ENCODE measurements at regions not wholly inside any gene's neighbourhood (a gene's known extent, or its start where the extent isn't known, plus 50 kb on each side); places are given as distances from the start of the nearest gene placed in this dataset. TPM values are rescaled to one million over a fixed set of nuclear protein-coding genes. Genes with fewer than 3 reads are reported as not detected.
"Not testable (repeated sequence)": the region's sequence is repeated elsewhere in the genome, so short reads cannot be mapped to it uniquely, and the experiment has no call there.

- no peak for DNase-seq (ENCODE audit: low read depth)
Observed at GRCh38 chr3:157588386-157589060, 85.3 kb upstream of the VEPH1 start.

DNA sequence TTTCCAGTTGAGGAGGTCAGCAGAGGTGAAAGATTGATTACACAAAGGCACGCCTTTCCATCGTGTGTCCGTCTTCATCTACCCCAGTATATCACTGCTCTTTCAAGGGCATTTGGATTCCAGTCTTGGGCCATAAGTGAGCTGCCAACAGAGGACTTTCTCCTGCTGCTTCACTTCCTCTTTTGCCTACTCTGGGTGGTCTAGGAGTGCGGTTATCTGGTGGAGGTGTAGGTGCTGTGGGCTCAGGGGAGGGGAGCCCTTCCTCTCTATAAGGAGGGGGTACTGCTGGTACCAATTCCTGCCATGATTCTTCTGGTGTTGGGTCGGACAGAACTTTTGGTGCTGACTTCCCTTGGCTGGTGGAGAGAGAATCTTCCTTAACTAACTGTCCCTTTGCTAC is 83.1 kb upstream of the VEPH1 start:
- DNase-seq (ENCODE audit: low read depth) = no peak

GRCh38 chr3:157585386-157585785 is 82.2 kb upstream of the VEPH1 start:
- DNase-seq (ENCODE audit: low read depth) = no peak

- DNase-seq (ENCODE audit: low read depth) = no peak
Observed at GRCh38 chr3:157582637-157582973, 79.4 kb upstream of the VEPH1 start.

GRCh38 chr3:157581956-157582636 is 78.9 kb upstream of the VEPH1 start:
- not testable (repeated sequence) for DNase-seq (ENCODE audit: low read depth)

GRCh38 chr3:157581371-157581770 is 78.2 kb upstream of the VEPH1 start:
- no peak for DNase-seq (ENCODE audit: low read depth)

DNA sequence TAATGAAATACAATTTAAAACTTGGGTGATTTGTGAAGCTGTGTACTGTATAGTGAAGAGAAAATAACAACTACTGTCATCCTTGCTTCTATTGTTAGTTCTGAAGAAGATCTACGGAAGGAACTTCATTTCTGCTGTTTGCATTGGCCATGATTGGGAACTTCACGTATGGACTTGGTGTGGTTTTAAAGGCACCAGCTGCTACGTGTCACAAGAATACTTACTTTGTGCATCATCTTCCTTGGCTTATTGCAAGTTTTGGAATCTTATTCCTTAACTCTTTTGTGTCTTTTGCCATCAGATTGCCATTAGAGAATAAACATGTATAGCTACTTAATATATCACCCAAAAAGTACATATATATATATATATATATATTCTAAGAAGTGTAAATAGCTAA is 75.0 kb upstream of the VEPH1 start:
- no peak for DNase-seq (ENCODE audit: low read depth)

DNA sequence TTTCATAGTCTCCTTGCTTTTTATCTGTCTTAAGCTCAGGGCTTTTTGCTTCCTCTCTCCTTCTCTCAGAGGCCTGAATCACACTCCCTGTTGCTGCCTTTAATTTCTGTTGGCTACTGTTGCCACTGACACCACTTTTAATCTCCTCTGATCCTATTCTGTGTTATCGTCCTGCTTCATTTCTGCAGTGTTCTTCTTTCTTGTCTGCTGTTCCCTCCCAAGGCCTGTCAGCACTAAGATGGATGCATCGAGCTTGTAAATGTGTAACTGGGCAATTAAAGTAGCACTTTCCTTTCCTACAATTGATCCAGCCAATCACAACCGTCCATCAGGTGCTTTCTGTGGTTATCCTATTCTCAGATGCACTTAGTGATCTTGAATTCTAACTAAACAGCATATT is 71.3 kb upstream of the VEPH1 start:
- no peak for DNase-seq (ENCODE audit: low read depth)

GRCh38 chr3:157573780-157574378 is 70.7 kb upstream of the VEPH1 start:
- peak; percentile 38 for DNase-seq (ENCODE audit: low read depth)

GRCh38 chr3:157573281-157573680 is 70.1 kb upstream of the VEPH1 start:
- no peak for DNase-seq (ENCODE audit: low read depth)

GRCh38 chr3:157572559-157573270 is 69.5 kb upstream of the VEPH1 start:
- peak; percentile 80 for DNase-seq (ENCODE audit: low read depth)

- DNase-seq (ENCODE audit: low read depth) = no peak
Observed at GRCh38 chr3:157566596-157566995, 63.4 kb upstream of the VEPH1 start.

DNA sequence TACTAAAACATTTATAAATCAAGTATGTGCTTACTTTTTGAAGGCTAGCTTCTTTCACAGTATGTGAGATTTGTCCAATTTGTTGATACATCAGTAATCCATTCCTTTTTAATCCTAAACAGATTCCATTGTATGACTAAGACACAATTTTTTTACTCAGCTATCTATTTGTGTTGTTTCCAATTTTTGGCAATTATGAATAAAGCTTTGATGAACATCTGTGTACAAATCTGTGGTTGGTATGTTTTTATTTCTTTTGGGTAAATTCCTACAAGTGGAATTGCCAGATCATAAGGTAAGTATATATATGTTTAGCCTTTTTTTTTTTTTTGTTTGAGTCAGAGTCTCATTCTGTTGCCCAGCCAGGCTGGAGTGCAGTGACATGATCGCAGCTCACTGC is 56.2 kb upstream of the VEPH1 start:
- no peak for DNase-seq (ENCODE audit: low read depth)

Small RNA genes lying in the stretch of these regions (small RNA-seq; reads per million reads assigned to genes)
- gene RN7SKP46 = not detected

Measured in HT1080 (cell line).